GM23338 (cell line): ENCODE measurements at regions not wholly inside any gene's neighbourhood (a gene's known extent, or its start where the extent isn't known, plus 50 kb on each side); places are given as distances from the start of the nearest gene placed in this dataset.

ENCODE experiments used
- ATAC-seq: fragments of 200-7000 bp; cut with Tn5 transposase; 3 replicates; pipeline ENCODE4 v1.9.1; 2020
- DNase-seq: peaks from one replicate; pipeline ENCODE4 v3.0.0-alpha.2; 2015; ENCODE audit warnings: low spot score
- H2AFZ ChIP-seq: fragments of 200-600 bp; sonication (generic); 2 replicates; pipeline ENCODE4 v1.8.0; 2016; ENCODE audit warnings: antibody characterized with exemption, mild to moderate bottlenecking, moderate library complexity
- H3F3A ChIP-seq: fragments of 200-600 bp; sonication (generic); replicated peaks from 2 replicates; pipeline ENCODE4 v1.8.0; 2017; ENCODE audit warnings: antibody characterized with exemption, mixed run types, low read depth
- H3K27ac ChIP-seq: fragments of 200-600 bp; sonication (generic); 2 replicates; pipeline ENCODE4 v1.6.1; 2016; ENCODE audit warnings: low read depth
- H3K27me3 ChIP-seq: fragments of 200-600 bp; sonication (generic); 2 replicates; pipeline ENCODE4 v1.8.0; 2016; ENCODE audit warnings: mild to moderate bottlenecking, mixed run types, moderate library complexity; ENCODE audit not compliant: insufficient read depth
- H3K36me3 ChIP-seq: fragments of 200-600 bp; sonication (generic); 2 replicates; pipeline ENCODE4 v1.8.0; 2016; ENCODE audit warnings: mild to moderate bottlenecking; ENCODE audit not compliant: insufficient read depth
- H3K4me1 ChIP-seq: fragments of 200-600 bp; sonication (generic); 2 replicates; pipeline ENCODE4 v1.8.0; 2016; ENCODE audit warnings: mild to moderate bottlenecking, moderate library complexity; ENCODE audit not compliant: insufficient read depth
- H3K4me2 ChIP-seq: fragments of 200-600 bp; sonication (generic); 2 replicates; pipeline ENCODE4 v1.7.1; 2017; ENCODE audit warnings: mixed run types
- H3K4me3 ChIP-seq: fragments of 200-600 bp; sonication (generic); 2 replicates; pipeline ENCODE4 v1.6.1; 2016; ENCODE audit warnings: mixed run types
- H3K79me2 ChIP-seq: fragments of 200-600 bp; sonication (generic); replicated peaks from 2 replicates; pipeline ENCODE4 v1.8.0; 2017; ENCODE audit warnings: mild to moderate bottlenecking; ENCODE audit not compliant: insufficient read depth
- H3K9me2 ChIP-seq: fragments of 200-600 bp; sonication (generic); 2 replicates; pipeline ENCODE4 v1.8.0; 2017; ENCODE audit not compliant: insufficient read depth
- H4K20me1 ChIP-seq: fragments of 200-600 bp; sonication (generic); replicated peaks from 2 replicates; pipeline ENCODE4 v1.8.0; 2017; ENCODE audit warnings: mild to moderate bottlenecking; ENCODE audit not compliant: insufficient read depth
- H3K27ac Mint-ChIP-seq: 2 replicates; pipeline ENCODE4 v1.8.0; 2020; ENCODE audit warnings: inconsistent platforms, mild to moderate bottlenecking, moderate library complexity, mixed read lengths
- H3K27me3 Mint-ChIP-seq: 3 replicates; pipeline ENCODE4 v1.8.0; 2022; ENCODE audit warnings: low read depth, mild to moderate bottlenecking, moderate library complexity, mixed read lengths, inconsistent platforms; ENCODE audit not compliant: insufficient read depth, poor library complexity
- H3K36me3 Mint-ChIP-seq: 3 replicates; pipeline ENCODE4 v1.8.0; 2021; ENCODE audit warnings: low read depth, mild to moderate bottlenecking, inconsistent platforms, moderate library complexity, mixed read lengths
- H3K4me1 Mint-ChIP-seq: 3 replicates; pipeline ENCODE4 v1.8.0; 2020; ENCODE audit warnings: mild to moderate bottlenecking, inconsistent platforms, mixed read lengths
- H3K4me3 Mint-ChIP-seq: 3 replicates; pipeline ENCODE4 v1.8.0; 2021; ENCODE audit warnings: moderate library complexity, mild to moderate bottlenecking, inconsistent platforms, mixed read lengths
- H3K9me3 Mint-ChIP-seq: 3 replicates; pipeline ENCODE4 v1.8.0; 2020; ENCODE audit warnings: moderate library complexity, mild to moderate bottlenecking, inconsistent platforms, mixed read lengths
- CTCF ChIP-seq, 2 experiments: fragments of 200-600 bp in 1 of 2; sonication (generic) in 1 of 2; conservative IDR thresholded peaks; 2 replicates each; pipeline versions ENCODE4 v1.5.1 to v1.6.1; 2016 to 2017; ENCODE audit warnings: antibody characterized with exemption in 2 of 2, low read depth in 2 of 2, mild to moderate bottlenecking in 2 of 2, moderate library complexity in 1 of 2
- EZH2 ChIP-seq: fragments of 200-600 bp; sonication (generic); IDR thresholded peaks from one replicate; pipeline ENCODE4 v1.8.0; 2017; ENCODE audit warnings: antibody characterized with exemption, mild to moderate bottlenecking, low read depth; ENCODE audit not compliant: unreplicated experiment
- EZH2phosphoT487 ChIP-seq: fragments of 200-600 bp; sonication (generic); IDR thresholded peaks from one replicate; pipeline ENCODE4 v1.8.1; 2018; ENCODE audit warnings: antibody characterized with exemption; ENCODE audit not compliant: unreplicated experiment
- JUNB ChIP-seq: IDR thresholded peaks from one replicate; pipeline ENCODE4 v1.6.1; 2016; ENCODE audit warnings: antibody characterized with exemption; ENCODE audit not compliant: unreplicated experiment
- NANOG ChIP-seq: IDR thresholded peaks from 2 replicates; pipeline ENCODE4 v1.6.1; 2016; ENCODE audit warnings: antibody characterized with exemption, borderline replicate concordance
- POLR2AphosphoS5 ChIP-seq: IDR thresholded peaks from 2 replicates; pipeline ENCODE4 v1.6.1; 2016; ENCODE audit warnings: antibody characterized with exemption, low read depth
- REST ChIP-seq: IDR thresholded peaks from one replicate; pipeline ENCODE4 v1.6.1; 2018; ENCODE audit warnings: antibody characterized with exemption; ENCODE audit not compliant: unreplicated experiment
- STAT1 ChIP-seq: IDR thresholded peaks from one replicate; pipeline ENCODE4 v1.6.1; 2016; ENCODE audit warnings: antibody characterized with exemption; ENCODE audit not compliant: unreplicated experiment
- ZNF114 ChIP-seq: fragments of 250-450 bp; sonication (Bioruptor Pico); IDR thresholded peaks from 2 replicates; pipeline ENCODE4 v1.5.0; 2020; ENCODE audit warnings: mild to moderate bottlenecking, moderate library complexity
- TF ChIP-seq, protein P1 (sequence below): IDR thresholded peaks from 2 replicates; pipeline ENCODE4 v1.6.1; 2016; ENCODE audit warnings: antibody characterized with exemption

GRCh38 chr5:121288781-121289180 lies 562.9 kb upstream of the FTMT start (continued):
- TF ChIP-seq POLR2AphosphoS5: no peak
- TF ChIP-seq NANOG: no peak
- TF ChIP-seq REST: no peak
- TF ChIP-seq STAT1: no peak

DNA sequence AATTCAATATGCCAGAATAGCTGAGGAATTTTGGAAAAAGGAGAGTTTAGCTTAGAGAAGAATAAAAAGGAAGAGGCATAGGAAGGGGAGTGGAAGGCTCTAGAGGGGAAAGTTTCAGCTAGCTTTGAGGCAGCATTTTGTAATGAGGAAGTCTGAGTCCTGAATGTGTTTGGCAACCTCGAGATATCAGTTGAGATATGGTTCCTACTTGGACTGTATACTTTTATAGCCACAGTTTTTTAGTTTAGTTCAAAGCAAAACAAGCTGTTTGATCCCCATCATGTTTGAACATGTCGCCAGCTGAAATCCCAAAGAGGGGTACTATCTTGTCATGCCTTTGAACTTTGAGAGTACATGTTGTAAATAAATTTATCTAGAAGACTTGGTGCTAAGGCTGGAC lies 559.0 kb upstream of the FTMT start:
- H3K27ac ChIP-seq: no peak overlapping the region
- H3K4me1 ChIP-seq: no peaks in the 10 kb centered on the region
- H3F3A ChIP-seq: no peaks in the 10 kb centered on the region
- H3K4me2 ChIP-seq: no peak overlapping the region
- no peak for ATAC-seq
- H3K4me3 ChIP-seq: no peak overlapping the region
- no peaks in the 10 kb centered on the region for H3K9me2 ChIP-seq
- H3K36me3 ChIP-seq: no peaks in the 10 kb centered on the region
- H3K4me1 Mint-ChIP-seq: no peaks in the 10 kb centered on the region
- H3K79me2 ChIP-seq: no peaks in the 10 kb centered on the region
- DNase-seq: no peak
- no peaks in the 10 kb centered on the region for H3K9me3 Mint-ChIP-seq
- no peak overlapping the region for H2AFZ ChIP-seq
- no peak overlapping the region for H3K27ac Mint-ChIP-seq
- H3K27me3 ChIP-seq: no peaks in the 10 kb centered on the region
- no peak overlapping the region for H3K4me3 Mint-ChIP-seq
- no peaks in the 10 kb centered on the region for H3K36me3 Mint-ChIP-seq
- no peaks in the 10 kb centered on the region for H3K27me3 Mint-ChIP-seq
- H4K20me1 ChIP-seq: no peaks in the 10 kb centered on the region
- no peak for TF ChIP-seq CTCF (conservative IDR thresholded peaks at IDR 0.05; ENCODE audit: low read depth in 2 of 2)
- TF ChIP-seq EZH2: no peak
- TF ChIP-seq STAT1: no peak
- no peak for TF ChIP-seq NANOG
- no peak for TF ChIP-seq EZH2phosphoT487
- TF ChIP-seq ZNF114: no peak
- TF ChIP-seq JUNB: no peak
- no peak for TF ChIP-seq POLR2AphosphoS5
- TF ChIP-seq, protein P1, sequence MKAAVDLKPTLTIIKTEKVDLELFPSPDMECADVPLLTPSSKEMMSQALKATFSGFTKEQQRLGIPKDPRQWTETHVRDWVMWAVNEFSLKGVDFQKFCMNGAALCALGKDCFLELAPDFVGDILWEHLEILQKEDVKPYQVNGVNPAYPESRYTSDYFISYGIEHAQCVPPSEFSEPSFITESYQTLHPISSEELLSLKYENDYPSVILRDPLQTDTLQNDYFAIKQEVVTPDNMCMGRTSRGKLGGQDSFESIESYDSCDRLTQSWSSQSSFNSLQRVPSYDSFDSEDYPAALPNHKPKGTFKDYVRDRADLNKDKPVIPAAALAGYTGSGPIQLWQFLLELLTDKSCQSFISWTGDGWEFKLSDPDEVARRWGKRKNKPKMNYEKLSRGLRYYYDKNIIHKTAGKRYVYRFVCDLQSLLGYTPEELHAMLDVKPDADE: no peak
- no peak for TF ChIP-seq REST
